ENCODE measurements at regions not wholly inside any gene's neighbourhood (a gene's known extent, or its start where the extent isn't known, plus 50 kb on each side); places are given as distances from the start of the nearest gene placed in this dataset.

GRCh38 chr12:3996322-3996721 is 123.1 kb upstream of the PARP11 start:
- FAIRE-seq (no peak), DNase-seq (ENCODE audit: low read depth, low spot score) (no peak)
- H3K27me3 ChIP-seq (ENCODE audit: control insufficient read depth in 2 of 2, insufficient read depth in 2 of 2, low read length in 2 of 2) = peaks cover 0 to 3% of the 10 kb centered on the region in 2 experiments
- H3K9me1 ChIP-seq (replicated peaks; ENCODE audit: control insufficient read depth, extremely low read depth, insufficient read depth, low read length) = no peaks in the 10 kb centered on the region
- no TSS peak for BruUV-seq (replicated peaks)
- H3K4me1 ChIP-seq (ENCODE audit: control insufficient read depth, extremely low read depth, insufficient read depth, low read length) = no peaks in the 10 kb centered on the region
- H2AFZ ChIP-seq (ENCODE audit: low read depth, low read length) = no peak overlapping the region
- no peak overlapping the region for H3K9ac ChIP-seq (replicated peaks; ENCODE audit: extremely low read depth, insufficient read depth, low read length)
- dilution Hi-C loops (cut with MboI; ENCODE audit: extremely low pct_ligation_motif_present, low sequenced_read_pairs) (no loop called here), intact Hi-C loops (cut with micrococcal nuclease) (loop anchor here (2.0 kb wide), 1 partner anchor 76 kb away; no protein-coding TSS in a partner anchor)
- no peaks in the 10 kb centered on the region for H4K20me1 ChIP-seq (replicated peaks; ENCODE audit: control insufficient read depth, extremely low read depth, insufficient read depth, low read length)
- no peaks in the 10 kb centered on the region for H3K79me2 ChIP-seq (ENCODE audit: control insufficient read depth, insufficient read depth, low read length)
- ChIA-PET POLR2A (no interaction called here), CTCF (interaction anchor here (0.7 to 13.7 kb wide), 6 partner anchors 9 to 281 kb away, joined by 3 to 231 read pairs (median 4); no protein-coding TSS in a partner anchor)
- no peaks in the 10 kb centered on the region for H3K9me3 ChIP-seq (replicated peaks; ENCODE audit: control insufficient read depth, insufficient read depth, low read length)
- H3K36me3 ChIP-seq (ENCODE audit: control insufficient read depth in 2 of 2, extremely low read depth in 1 of 2, insufficient read depth in 2 of 2, low read length in 2 of 2) = no peaks in the 10 kb centered on the region
- H3K4me3 ChIP-seq (replicated peaks in 1 of 3; ENCODE audit: insufficient read depth in 1 of 3, low read depth in 1 of 3, low read length in 3 of 3) = no peak overlapping the region
- no peak overlapping the region for H3K4me2 ChIP-seq (ENCODE audit: insufficient read depth, low read length)
- no peak overlapping the region for H3K27ac ChIP-seq (ENCODE audit: insufficient read depth, low read depth, low read length)
- TF ChIP-seq MYC (IDR thresholded peaks at IDR 0.05; ENCODE audit: low read depth, low read length) (no peak), POLR2AphosphoS5 (IDR thresholded peaks at IDR 0.05; ENCODE audit: insufficient read depth, low read depth, low read length) (no peak), MAX (IDR thresholded peaks at IDR 0.05; ENCODE audit: insufficient read depth, insufficient read length) (no peak)

- dilution Hi-C loops (cut with MboI; ENCODE audit: extremely low pct_ligation_motif_present, low sequenced_read_pairs) = no loop called here
- H3K27me3 ChIP-seq (ENCODE audit: control insufficient read depth in 2 of 2, insufficient read depth in 2 of 2, low read length in 2 of 2) = peaks cover 0 to 3% of the 10 kb centered on the region in 2 experiments
- no peak for FAIRE-seq
Observed at GRCh38 chr12:3995306-3995705, 122.1 kb upstream of the PARP11 start.

More at GRCh38 chr12:3995306-3995705, 122.1 kb upstream of the PARP11 start:
- ChIA-PET POLR2A (no interaction called here), CTCF (interaction anchor here (1.0 to 13.7 kb wide), 7 partner anchors 7 to 282 kb away, joined by 3 to 231 read pairs (median 5); no protein-coding TSS in a partner anchor)
- H3K27ac ChIP-seq (ENCODE audit: insufficient read depth, low read depth, low read length) = no peak overlapping the region
- no peak overlapping the region for H3K4me2 ChIP-seq (ENCODE audit: insufficient read depth, low read length)
- H4K20me1 ChIP-seq (replicated peaks; ENCODE audit: control insufficient read depth, extremely low read depth, insufficient read depth, low read length) = no peaks in the 10 kb centered on the region
- no peak for TF ChIP-seq POLR2A (IDR thresholded peaks at IDR 0.05; ENCODE audit: low read depth, low read length)
- no peak for TF ChIP-seq JUN (IDR thresholded peaks at IDR 0.05; ENCODE audit: borderline replicate concordance, insufficient read depth, insufficient read length, low read depth)
- TF ChIP-seq CTCF (IDR thresholded peaks at IDR 0.05; ENCODE audit: extremely low read depth in 1 of 2, insufficient read depth in 1 of 2, low read depth in 1 of 2, low read length in 2 of 2) = no peak
- TF ChIP-seq MAX (IDR thresholded peaks at IDR 0.05; ENCODE audit: insufficient read depth, insufficient read length) = no peak
- TF ChIP-seq FOS (IDR thresholded peaks at IDR 0.05; ENCODE audit: borderline replicate concordance, insufficient read depth, low read length) = no peak
- no peak for TF ChIP-seq EZH2 (IDR thresholded peaks at IDR 0.05; ENCODE audit: borderline replicate concordance, low read depth, low read length, severe bottlenecking)
- no peak for TF ChIP-seq POLR2AphosphoS5 (IDR thresholded peaks at IDR 0.05; ENCODE audit: insufficient read depth, low read depth, low read length)
- TF ChIP-seq MYC (IDR thresholded peaks at IDR 0.05; ENCODE audit: low read depth, low read length) = no peak
- TF ChIP-seq GATA2 (IDR thresholded peaks at IDR 0.05; ENCODE audit: insufficient read depth, insufficient read length, low read depth, low read length) = no peak
- no TSS peak for BruUV-seq (replicated peaks)
- no peak for DNase-seq (ENCODE audit: low read depth, low spot score)
- no peak overlapping the region for H3K9ac ChIP-seq (replicated peaks; ENCODE audit: extremely low read depth, insufficient read depth, low read length)
- H3K4me1 ChIP-seq (ENCODE audit: control insufficient read depth, extremely low read depth, insufficient read depth, low read length) = no peaks in the 10 kb centered on the region
- no peaks in the 10 kb centered on the region for H3K9me3 ChIP-seq (replicated peaks; ENCODE audit: control insufficient read depth, insufficient read depth, low read length)
- H3K9me1 ChIP-seq (replicated peaks; ENCODE audit: control insufficient read depth, extremely low read depth, insufficient read depth, low read length) = no peaks in the 10 kb centered on the region
- intact Hi-C loops (cut with micrococcal nuclease) = loop anchor here (1.0 kb wide), 2 partner anchors 42 to 282 kb away; no protein-coding TSS in a partner anchor
- no peak overlapping the region for H2AFZ ChIP-seq (ENCODE audit: low read depth, low read length)
- no peaks in the 10 kb centered on the region for H3K36me3 ChIP-seq (ENCODE audit: control insufficient read depth in 2 of 2, extremely low read depth in 1 of 2, insufficient read depth in 2 of 2, low read length in 2 of 2)
- no peak overlapping the region for H3K4me3 ChIP-seq (replicated peaks in 1 of 3; ENCODE audit: insufficient read depth in 1 of 3, low read depth in 1 of 3, low read length in 3 of 3)
- no peaks in the 10 kb centered on the region for H3K79me2 ChIP-seq (ENCODE audit: control insufficient read depth, insufficient read depth, low read length)

Measured in endothelial cell of umbilical vein (primary cell).